Endodermal cell (in vitro differentiated cells): ENCODE measurements at regions not wholly inside any gene's neighbourhood (a gene's known extent, or its start where the extent isn't known, plus 50 kb on each side); places are given as distances from the start of the nearest gene placed in this dataset.
A peak's percentile ranks its signal among the peaks of the same experiment; 100 is the strongest.

Source experiments
- DNase-seq: peaks from one replicate; pipeline ENCODE4 v3.0.0-alpha.2; 2017
- H3K27ac ChIP-seq: 2 replicates; pipeline ENCODE4 v1.5.1; 2013; ENCODE audit warnings: mild to moderate bottlenecking, low read depth, low read length, moderate library complexity
- H3K27me3 ChIP-seq: 2 replicates; pipeline ENCODE4 v1.6.1; 2013; ENCODE audit warnings: mild to moderate bottlenecking, low read length, moderate library complexity; ENCODE audit not compliant: insufficient read depth, control insufficient read depth, poor library complexity, severe bottlenecking
- H3K36me3 ChIP-seq: 2 replicates; pipeline ENCODE4 v1.7.0; 2013; ENCODE audit warnings: mild to moderate bottlenecking, low read length, moderate library complexity; ENCODE audit not compliant: control insufficient read depth, insufficient read depth
- H3K4me1 ChIP-seq: one replicate; pipeline ENCODE4 v1.7.0; 2013; ENCODE audit warnings: low read length; ENCODE audit not compliant: control insufficient read depth, insufficient read depth
- H3K4me3 ChIP-seq: 2 replicates; pipeline ENCODE4 v1.5.1; 2013; ENCODE audit warnings: mild to moderate bottlenecking, low read length, moderate library complexity
- H3K9ac ChIP-seq: 2 replicates; pipeline ENCODE4 v1.6.1; 2013; ENCODE audit warnings: mild to moderate bottlenecking, low read length, moderate library complexity; ENCODE audit not compliant: poor library complexity, severe bottlenecking; ENCODE audit errors: extremely low read depth
- H3K9me3 ChIP-seq: 2 replicates; pipeline ENCODE4 v1.6.1; 2013; ENCODE audit warnings: mild to moderate bottlenecking, low read length, moderate library complexity; ENCODE audit not compliant: control insufficient read depth
- H3K27ac Mint-ChIP-seq: 2 replicates; pipeline ENCODE4 v1.8.0; 2020; ENCODE audit warnings: mixed read lengths
- H3K27me3 Mint-ChIP-seq: 2 replicates; pipeline ENCODE4 v1.8.0; 2021; ENCODE audit warnings: mild to moderate bottlenecking, mixed read lengths; ENCODE audit not compliant: insufficient read depth
- H3K36me3 Mint-ChIP-seq: 2 replicates; pipeline ENCODE4 v1.8.0; 2020; ENCODE audit warnings: low read depth, mixed read lengths
- H3K4me1 Mint-ChIP-seq: 2 replicates; pipeline ENCODE4 v1.8.0; 2020; ENCODE audit warnings: mixed read lengths
- H3K4me3 Mint-ChIP-seq: 2 replicates; pipeline ENCODE4 v1.8.0; 2020; ENCODE audit warnings: mild to moderate bottlenecking, moderate library complexity, mixed read lengths
- H3K9me3 Mint-ChIP-seq: 2 replicates; pipeline ENCODE4 v1.8.0; 2020; ENCODE audit warnings: mild to moderate bottlenecking, mixed read lengths
- WGBS, 2 experiments: methylation state at CpG; one replicate each; pipeline versions ENCODE4 v1.1.5 to v1.1.7; 2013; ENCODE audit warnings: missing lambda C conversion rate in 2 of 2, mixed read lengths in 1 of 2; ENCODE audit not compliant: insufficient coverage in 1 of 2, insufficient read length in 1 of 2; 5-methylcytosine and 5-hydroxymethylcytosine counted together
- TF ChIP-seq, protein P1 (sequence below): fragments of 200-600 bp; sonication (generic); conservative IDR thresholded peaks from 2 replicates; pipeline ENCODE4 v1.5.0; 2021; ENCODE audit warnings: antibody characterized with exemption, mild to moderate bottlenecking

DNA sequence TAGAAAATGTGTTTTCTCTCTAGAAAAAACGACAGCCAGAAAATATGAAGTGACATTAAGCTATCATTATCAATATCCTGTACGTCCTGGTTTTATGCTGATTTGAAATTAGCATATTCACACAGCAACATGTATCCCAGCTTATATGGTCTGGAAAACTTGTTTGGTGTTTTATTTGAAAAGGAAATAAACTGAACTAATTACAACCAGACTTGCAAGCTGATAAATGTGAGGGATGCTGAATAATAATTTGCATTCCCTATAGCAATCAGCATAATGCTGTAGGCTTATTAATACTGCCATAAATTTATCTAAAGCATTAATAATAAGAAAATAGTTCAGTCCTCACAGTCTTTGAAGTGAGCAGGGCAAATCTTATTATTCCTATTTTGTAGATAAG lies 336.9 kb upstream of the UMPS start:
- no peaks in the 10 kb centered on the region for H3K36me3 Mint-ChIP-seq
- Histone ChIP-seq H3K4me1 (no peaks in the 10 kb centered on the region), H3K9me3 (no peaks in the 10 kb centered on the region), H3K4me3 (no peak overlapping the region), H3K27ac (no peak overlapping the region), H3K9ac (no peak overlapping the region), H3K36me3 (no peaks in the 10 kb centered on the region), H3K27me3 (no peaks in the 10 kb centered on the region)
- DNase-seq, result no peak
- no peak overlapping the region for H3K4me3 Mint-ChIP-seq
- no peaks in the 10 kb centered on the region for H3K27me3 Mint-ChIP-seq
- no peak overlapping the region for H3K27ac Mint-ChIP-seq
- TF ChIP-seq, protein P1, sequence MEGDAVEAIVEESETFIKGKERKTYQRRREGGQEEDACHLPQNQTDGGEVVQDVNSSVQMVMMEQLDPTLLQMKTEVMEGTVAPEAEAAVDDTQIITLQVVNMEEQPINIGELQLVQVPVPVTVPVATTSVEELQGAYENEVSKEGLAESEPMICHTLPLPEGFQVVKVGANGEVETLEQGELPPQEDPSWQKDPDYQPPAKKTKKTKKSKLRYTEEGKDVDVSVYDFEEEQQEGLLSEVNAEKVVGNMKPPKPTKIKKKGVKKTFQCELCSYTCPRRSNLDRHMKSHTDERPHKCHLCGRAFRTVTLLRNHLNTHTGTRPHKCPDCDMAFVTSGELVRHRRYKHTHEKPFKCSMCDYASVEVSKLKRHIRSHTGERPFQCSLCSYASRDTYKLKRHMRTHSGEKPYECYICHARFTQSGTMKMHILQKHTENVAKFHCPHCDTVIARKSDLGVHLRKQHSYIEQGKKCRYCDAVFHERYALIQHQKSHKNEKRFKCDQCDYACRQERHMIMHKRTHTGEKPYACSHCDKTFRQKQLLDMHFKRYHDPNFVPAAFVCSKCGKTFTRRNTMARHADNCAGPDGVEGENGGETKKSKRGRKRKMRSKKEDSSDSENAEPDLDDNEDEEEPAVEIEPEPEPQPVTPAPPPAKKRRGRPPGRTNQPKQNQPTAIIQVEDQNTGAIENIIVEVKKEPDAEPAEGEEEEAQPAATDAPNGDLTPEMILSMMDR, result no peak
- H3K4me1 Mint-ChIP-seq, result peaks cover 11% of the 10 kb centered on the region
- H3K9me3 Mint-ChIP-seq, result no peaks in the 10 kb centered on the region
- WGBS, 2 experiments, result 76 to 100% methylated on average over 1 of the region's 2 CpGs

- Mint-ChIP-seq H3K27me3 (no peaks in the 10 kb centered on the region), H3K27ac (no peak overlapping the region), H3K9me3 (no peaks in the 10 kb centered on the region), H3K36me3 (peaks cover 2% of the 10 kb centered on the region), H3K4me3 (no peak overlapping the region), H3K4me1 (peaks cover 14% of the 10 kb centered on the region)
- Histone ChIP-seq H3K27me3 (no peaks in the 10 kb centered on the region), H3K9ac (no peak overlapping the region), H3K4me3 (no peak overlapping the region), H3K36me3 (no peaks in the 10 kb centered on the region), H3K9me3 (no peaks in the 10 kb centered on the region), H3K4me1 (no peaks in the 10 kb centered on the region), H3K27ac (no peak overlapping the region)
- no peak for DNase-seq
- TF ChIP-seq, protein P1, result no peak
- 93 to 100% methylated on average over 4 to 8 of the region's 8 CpGs for WGBS, 2 experiments
These were observed 335.1 kb upstream of the UMPS start for GRCh38 chr3:124395162-124395561.

GRCh38 chr3:124395584-124396338 lies 334.5 kb upstream of the UMPS start:
- Histone ChIP-seq H3K4me1 (no peaks in the 10 kb centered on the region), H3K27ac (peak overlapping the region; percentile 66), H3K9me3 (no peaks in the 10 kb centered on the region), H3K27me3 (no peaks in the 10 kb centered on the region), H3K36me3 (no peaks in the 10 kb centered on the region), H3K9ac (no peak overlapping the region), H3K4me3 (no peak overlapping the region)
- H3K9me3 Mint-ChIP-seq, result no peaks in the 10 kb centered on the region
- no peak overlapping the region for H3K27ac Mint-ChIP-seq
- no peaks in the 10 kb centered on the region for H3K27me3 Mint-ChIP-seq
- TF ChIP-seq, protein P1, result no peak
- WGBS, 2 experiments, result 100% methylated on average over 1 of the region's 1 CpG; no CpG with 5 or more reads in 1 of the 2 experiments
- no peak overlapping the region for H3K4me3 Mint-ChIP-seq
- H3K36me3 Mint-ChIP-seq, result peaks cover 2% of the 10 kb centered on the region
- no peak for DNase-seq
- peaks cover 14% of the 10 kb centered on the region for H3K4me1 Mint-ChIP-seq
